B cell (primary cell): ENCODE measurements at regions not wholly inside any gene's neighbourhood (a gene's known extent, or its start where the extent isn't known, plus 50 kb on each side); places are given as distances from the start of the nearest gene placed in this dataset.

Source experiments
- CTCF ChIP-seq: fragments of 200-600 bp; IDR thresholded peaks from one replicate; pipeline ENCODE4 v1.8.0; 2022; ENCODE audit warnings: antibody characterized with exemption, mild to moderate bottlenecking
- EZH2 ChIP-seq: IDR thresholded peaks from 2 replicates; pipeline ENCODE4 v1.6.1; 2012; ENCODE audit warnings: borderline replicate concordance, low read depth, mild to moderate bottlenecking, moderate library complexity, low read length; ENCODE audit not compliant: insufficient read depth, poor library complexity, severe bottlenecking

GRCh38 chr9:16266648-16267276 is 603.7 kb downstream of the BNC2 start:
- no peak for TF ChIP-seq CTCF
- no peak for TF ChIP-seq EZH2
